MM.1S (cell line): ENCODE measurements at regions not wholly inside any gene's neighbourhood (a gene's known extent, or its start where the extent isn't known, plus 50 kb on each side); places are given as distances from the start of the nearest gene placed in this dataset.

Experiments
- EZH2 ChIP-seq: fragments of 300-600 bp; sonication (generic); optimal IDR thresholded peaks from 2 replicates; pipeline ENCODE3; 2017; ENCODE audit warnings: low read depth, mild to moderate bottlenecking, antibody characterized with exemption, low read length, mixed read lengths
- TF ChIP-seq, protein P1 (sequence below): fragments of 300-600 bp; sonication (generic); IDR thresholded peaks from 2 replicates; pipeline ENCODE4 v1.5.1; 2016; ENCODE audit warnings: antibody characterized with exemption, low read length, mixed read lengths

DNA sequence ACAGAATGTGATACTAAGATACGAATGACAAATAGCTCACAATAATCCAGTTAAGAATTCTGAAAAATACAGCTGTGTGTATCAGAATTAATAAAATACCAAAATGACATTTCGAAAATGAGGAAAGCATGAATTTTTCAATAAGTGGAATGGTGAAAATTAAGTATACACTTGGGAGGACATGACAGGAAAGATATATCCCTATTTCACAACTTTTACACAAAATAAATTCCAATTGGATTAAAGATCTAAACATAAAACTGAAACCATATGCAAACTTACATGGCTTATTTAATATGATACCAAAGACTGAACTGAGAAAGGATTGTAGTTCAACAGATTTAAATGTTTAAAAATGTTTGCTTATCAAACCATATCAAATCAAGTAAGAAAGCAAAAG, 510.4 kb upstream of the ADAMTS5 start:
- TF ChIP-seq, protein P1, sequence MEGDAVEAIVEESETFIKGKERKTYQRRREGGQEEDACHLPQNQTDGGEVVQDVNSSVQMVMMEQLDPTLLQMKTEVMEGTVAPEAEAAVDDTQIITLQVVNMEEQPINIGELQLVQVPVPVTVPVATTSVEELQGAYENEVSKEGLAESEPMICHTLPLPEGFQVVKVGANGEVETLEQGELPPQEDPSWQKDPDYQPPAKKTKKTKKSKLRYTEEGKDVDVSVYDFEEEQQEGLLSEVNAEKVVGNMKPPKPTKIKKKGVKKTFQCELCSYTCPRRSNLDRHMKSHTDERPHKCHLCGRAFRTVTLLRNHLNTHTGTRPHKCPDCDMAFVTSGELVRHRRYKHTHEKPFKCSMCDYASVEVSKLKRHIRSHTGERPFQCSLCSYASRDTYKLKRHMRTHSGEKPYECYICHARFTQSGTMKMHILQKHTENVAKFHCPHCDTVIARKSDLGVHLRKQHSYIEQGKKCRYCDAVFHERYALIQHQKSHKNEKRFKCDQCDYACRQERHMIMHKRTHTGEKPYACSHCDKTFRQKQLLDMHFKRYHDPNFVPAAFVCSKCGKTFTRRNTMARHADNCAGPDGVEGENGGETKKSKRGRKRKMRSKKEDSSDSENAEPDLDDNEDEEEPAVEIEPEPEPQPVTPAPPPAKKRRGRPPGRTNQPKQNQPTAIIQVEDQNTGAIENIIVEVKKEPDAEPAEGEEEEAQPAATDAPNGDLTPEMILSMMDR = no peak
- no peak for TF ChIP-seq EZH2
